ENCODE measurements at regions not wholly inside any gene's neighbourhood (a gene's known extent, or its start where the extent isn't known, plus 50 kb on each side); places are given as distances from the start of the nearest gene placed in this dataset.
"Not testable (repeated sequence)": the region's sequence is repeated elsewhere in the genome, so short reads cannot be mapped to it uniquely, and the experiment has no call there.

GRCh38 chr4:38463268-38463958 lies 200.6 kb upstream of the KLF3 start:
- no peak for DNase-seq (ENCODE audit: low read depth in 2 of 3, low spot score in 1 of 3)

- DNase-seq (ENCODE audit: low read depth in 2 of 3, low spot score in 1 of 3), result no peak
These were observed 199.7 kb upstream of the KLF3 start for GRCh38 chr4:38464328-38464727.

GRCh38 chr4:38466401-38466800 lies 197.6 kb upstream of the KLF3 start:
- no peak for DNase-seq (ENCODE audit: low read depth in 2 of 3, low spot score in 1 of 3)

- DNase-seq (ENCODE audit: low read depth in 2 of 3, low spot score in 1 of 3), result no peak
These were observed 196.7 kb upstream of the KLF3 start for GRCh38 chr4:38467296-38467695.

- no peak for DNase-seq (ENCODE audit: low read depth in 2 of 3, low spot score in 1 of 3)
These were observed 195.6 kb upstream of the KLF3 start for GRCh38 chr4:38468339-38468866.

- DNase-seq (ENCODE audit: low read depth in 2 of 3, low spot score in 1 of 3), result no peak
These were observed 194.6 kb upstream of the KLF3 start for GRCh38 chr4:38469410-38469809.

GRCh38 chr4:38470735-38471262 lies 193.2 kb upstream of the KLF3 start:
- no peak for DNase-seq (ENCODE audit: low read depth in 2 of 3, low spot score in 1 of 3)

- no peak for DNase-seq (ENCODE audit: low read depth in 2 of 3, low spot score in 1 of 3)
These were observed 181.3 kb upstream of the KLF3 start for GRCh38 chr4:38482696-38483095.

- DNase-seq (ENCODE audit: low read depth in 2 of 3, low spot score in 1 of 3), result not testable (repeated sequence)
These were observed 180.4 kb upstream of the KLF3 start for GRCh38 chr4:38483628-38484027.

GRCh38 chr4:38489011-38489861 lies 174.8 kb upstream of the KLF3 start:
- no peak for DNase-seq (ENCODE audit: low read depth in 2 of 3, low spot score in 1 of 3)

- peak in 1 of 3 donors; percentile 12 for DNase-seq (ENCODE audit: low read depth in 2 of 3, low spot score in 1 of 3)
These were observed 173.9 kb upstream of the KLF3 start for GRCh38 chr4:38489924-38490639.

GRCh38 chr4:38490753-38491446 lies 173.1 kb upstream of the KLF3 start:
- DNase-seq (ENCODE audit: low read depth in 2 of 3, low spot score in 1 of 3), result no peak

- no peak for DNase-seq (ENCODE audit: low read depth in 2 of 3, low spot score in 1 of 3)
These were observed 172.0 kb upstream of the KLF3 start for GRCh38 chr4:38491854-38492478.

- no peak for DNase-seq (ENCODE audit: low read depth in 2 of 3, low spot score in 1 of 3)
These were observed 170.9 kb upstream of the KLF3 start for GRCh38 chr4:38493066-38493465.

- DNase-seq (ENCODE audit: low read depth in 2 of 3, low spot score in 1 of 3), result no peak
These were observed 168.6 kb upstream of the KLF3 start for GRCh38 chr4:38495446-38495845.

- DNase-seq (ENCODE audit: low read depth in 2 of 3, low spot score in 1 of 3), result no peak
These were observed 166.9 kb upstream of the KLF3 start for GRCh38 chr4:38497121-38497520.

GRCh38 chr4:38499101-38499500 lies 164.9 kb upstream of the KLF3 start:
- no peak for DNase-seq (ENCODE audit: low read depth in 2 of 3, low spot score in 1 of 3)

- no peak for DNase-seq (ENCODE audit: low read depth in 2 of 3, low spot score in 1 of 3)
These were observed 163.6 kb upstream of the KLF3 start for GRCh38 chr4:38500433-38500832.

GRCh38 chr4:38501698-38502097 lies 162.3 kb upstream of the KLF3 start:
- DNase-seq (ENCODE audit: low read depth in 2 of 3, low spot score in 1 of 3), result no peak

- DNase-seq (ENCODE audit: low read depth in 2 of 3, low spot score in 1 of 3), result no peak
These were observed 160.2 kb upstream of the KLF3 start for GRCh38 chr4:38503689-38504395.

Data from stimulated activated CD4-positive, alpha-beta T cell treated with anti-CD3 and anti-CD28 coated beads, Interleukin-12 subunit alpha, Interleukin-12 subunit beta, amount 100 ng/mL, for 48 hours (primary cell).